ENCODE measurements at regions not wholly inside any gene's neighbourhood (a gene's known extent, or its start where the extent isn't known, plus 50 kb on each side); places are given as distances from the start of the nearest gene placed in this dataset.
"Not testable (repeated sequence)": the region's sequence is repeated elsewhere in the genome, so short reads cannot be mapped to it uniquely, and the experiment has no call there.

GRCh38 chr2:111485895-111486294 lies 365.2 kb downstream of the BCL2L11 start:
- in situ Hi-C loops (cut with MboI; ENCODE audit: low sequenced_read_pairs, unreplicated experiment); DNase-seq (ENCODE audit: low spot score): not testable (repeated sequence)

- DNase-seq (ENCODE audit: low spot score); in situ Hi-C loops (cut with MboI; ENCODE audit: low sequenced_read_pairs, unreplicated experiment): not testable (repeated sequence)
Measured at GRCh38 chr2:111488451-111488850, 367.7 kb downstream of the BCL2L11 start.

- in situ Hi-C loops (cut with MboI; ENCODE audit: low sequenced_read_pairs, unreplicated experiment), result not testable (repeated sequence)
Measured at GRCh38 chr2:111489460-111489859, 368.7 kb downstream of the BCL2L11 start.

GRCh38 chr2:111491181-111491580 lies 370.5 kb downstream of the BCL2L11 start:
- DNase-seq (ENCODE audit: low spot score); in situ Hi-C loops (cut with MboI; ENCODE audit: low sequenced_read_pairs, unreplicated experiment): not testable (repeated sequence)

More at GRCh38 chr2:111489460-111489859, 368.7 kb downstream of the BCL2L11 start:
- DNase-seq (ENCODE audit: low spot score), result not testable (repeated sequence)

- DNase-seq (ENCODE audit: low spot score); in situ Hi-C loops (cut with MboI; ENCODE audit: low sequenced_read_pairs, unreplicated experiment): not testable (repeated sequence)
Measured at GRCh38 chr2:111491614-111492013, 370.9 kb downstream of the BCL2L11 start.

GRCh38 chr2:111492995-111493719 lies 372.4 kb downstream of the BCL2L11 start:
- in situ Hi-C loops (cut with MboI; ENCODE audit: low sequenced_read_pairs, unreplicated experiment); DNase-seq (ENCODE audit: low spot score): not testable (repeated sequence)

- DNase-seq (ENCODE audit: low spot score); in situ Hi-C loops (cut with MboI; ENCODE audit: low sequenced_read_pairs, unreplicated experiment): not testable (repeated sequence)
Measured at GRCh38 chr2:111493720-111494078, 373.0 kb downstream of the BCL2L11 start.

- in situ Hi-C loops (cut with MboI; ENCODE audit: low sequenced_read_pairs, unreplicated experiment); DNase-seq (ENCODE audit: low spot score): not testable (repeated sequence)
Measured at GRCh38 chr2:111494288-111494980, 373.7 kb downstream of the BCL2L11 start.

GRCh38 chr2:111494981-111495315 lies 374.2 kb downstream of the BCL2L11 start:
- in situ Hi-C loops (cut with MboI; ENCODE audit: low sequenced_read_pairs, unreplicated experiment); DNase-seq (ENCODE audit: low spot score): not testable (repeated sequence)

- in situ Hi-C loops (cut with MboI; ENCODE audit: low sequenced_read_pairs, unreplicated experiment); DNase-seq (ENCODE audit: low spot score): not testable (repeated sequence)
Measured at GRCh38 chr2:111495636-111496035, 374.9 kb downstream of the BCL2L11 start.

- in situ Hi-C loops (cut with MboI; ENCODE audit: low sequenced_read_pairs, unreplicated experiment); DNase-seq (ENCODE audit: low spot score): not testable (repeated sequence)
Measured at GRCh38 chr2:111496176-111496575, 375.5 kb downstream of the BCL2L11 start.

- in situ Hi-C loops (cut with MboI; ENCODE audit: low sequenced_read_pairs, unreplicated experiment); DNase-seq (ENCODE audit: low spot score): not testable (repeated sequence)
Measured at GRCh38 chr2:111496860-111497259, 376.1 kb downstream of the BCL2L11 start.

- in situ Hi-C loops (cut with MboI; ENCODE audit: low sequenced_read_pairs, unreplicated experiment); DNase-seq (ENCODE audit: low spot score): not testable (repeated sequence)
Measured at GRCh38 chr2:111497270-111497669, 376.6 kb downstream of the BCL2L11 start.

- DNase-seq (ENCODE audit: low spot score); in situ Hi-C loops (cut with MboI; ENCODE audit: low sequenced_read_pairs, unreplicated experiment): not testable (repeated sequence)
Measured at GRCh38 chr2:111500536-111501062, 379.9 kb downstream of the BCL2L11 start.

- DNase-seq (ENCODE audit: low spot score); in situ Hi-C loops (cut with MboI; ENCODE audit: low sequenced_read_pairs, unreplicated experiment): not testable (repeated sequence)
Measured at GRCh38 chr2:111503844-111504570, 380.0 kb downstream of the ANAPC1 start.

GRCh38 chr2:111504571-111504942 lies 379.4 kb downstream of the ANAPC1 start:
- DNase-seq (ENCODE audit: low spot score); in situ Hi-C loops (cut with MboI; ENCODE audit: low sequenced_read_pairs, unreplicated experiment): not testable (repeated sequence)

- in situ Hi-C loops (cut with MboI; ENCODE audit: low sequenced_read_pairs, unreplicated experiment), result not testable (repeated sequence)
Measured at GRCh38 chr2:111505267-111505666, 378.7 kb downstream of the ANAPC1 start.

GRCh38 chr2:111506936-111507335 lies 377.1 kb downstream of the ANAPC1 start:
- in situ Hi-C loops (cut with MboI; ENCODE audit: low sequenced_read_pairs, unreplicated experiment); DNase-seq (ENCODE audit: low spot score): not testable (repeated sequence)

More at GRCh38 chr2:111505267-111505666, 378.7 kb downstream of the ANAPC1 start:
- DNase-seq (ENCODE audit: low spot score), result not testable (repeated sequence)
